IPS-NIHi7 (cell line): ENCODE measurements at regions not wholly inside any gene's neighbourhood (a gene's known extent, or its start where the extent isn't known, plus 50 kb on each side); places are given as distances from the start of the nearest gene placed in this dataset.

Experiments
- DNase-seq: peaks from one replicate; pipeline ENCODE4 v3.0.0; 2012; ENCODE audit warnings: mixed read lengths; ENCODE audit errors: extremely low spot score

- no peak for DNase-seq
These were observed 53.1 kb downstream of the CH25H start for GRCh38 chr10:89153971-89154370.

GRCh38 chr10:89153116-89153515, 54.0 kb downstream of the CH25H start:
- no peak for DNase-seq

- no peak for DNase-seq
These were observed 55.3 kb downstream of the CH25H start for GRCh38 chr10:89151857-89152256.

- no peak for DNase-seq
These were observed 59.1 kb downstream of the CH25H start for GRCh38 chr10:89148061-89148460.

- DNase-seq = no peak
These were observed 59.9 kb downstream of the CH25H start for GRCh38 chr10:89147256-89147655.

- no peak for DNase-seq
These were observed 62.3 kb downstream of the CH25H start for GRCh38 chr10:89144836-89145235.

GRCh38 chr10:89142590-89142989, 64.5 kb downstream of the CH25H start:
- DNase-seq = no peak

GRCh38 chr10:89138755-89139490, 68.2 kb downstream of the CH25H start:
- DNase-seq = no peak

GRCh38 chr10:89134963-89135362, 72.2 kb downstream of the CH25H start:
- DNase-seq = no peak

GRCh38 chr10:89129911-89130310, 77.2 kb downstream of the CH25H start:
- no peak for DNase-seq

GRCh38 chr10:89122433-89123051, 84.6 kb downstream of the CH25H start:
- no peak for DNase-seq

- DNase-seq = no peak
These were observed 85.4 kb downstream of the CH25H start for GRCh38 chr10:89121764-89122020.

GRCh38 chr10:89120931-89121763, 86.0 kb downstream of the CH25H start:
- DNase-seq = no peak

- peak; percentile 16 for DNase-seq
These were observed 87.5 kb downstream of the CH25H start for GRCh38 chr10:89119651-89120050.

GRCh38 chr10:89118091-89118490, 89.0 kb downstream of the CH25H start:
- no peak for DNase-seq

- DNase-seq = no peak
These were observed 91.1 kb downstream of the CH25H start for GRCh38 chr10:89115876-89116627.

GRCh38 chr10:89114846-89115625, 92.1 kb downstream of the CH25H start:
- no peak for DNase-seq

GRCh38 chr10:89102735-89103134, 104.4 kb downstream of the CH25H start:
- no peak for DNase-seq

GRCh38 chr10:89101943-89102342, 105.2 kb downstream of the CH25H start:
- DNase-seq = no peak

GRCh38 chr10:89100680-89101079, 106.4 kb downstream of the CH25H start:
- no peak for DNase-seq

- no peak for DNase-seq
These were observed 106.6 kb downstream of the FAS start for GRCh38 chr10:89097226-89097625.
